Hepatocyte (in vitro differentiated cells): ENCODE measurements at regions not wholly inside any gene's neighbourhood (a gene's known extent, or its start where the extent isn't known, plus 50 kb on each side); places are given as distances from the start of the nearest gene placed in this dataset.

Experiments used
- EZH2 ChIP-seq: fragments of 200-600 bp; sonication (generic); IDR thresholded peaks from 2 replicates; pipeline ENCODE4 v1.6.1; 2016; ENCODE audit warnings: antibody characterized with exemption, mild to moderate bottlenecking, borderline replicate concordance
- EZH2phosphoT487 ChIP-seq: fragments of 200-600 bp; sonication (generic); IDR thresholded peaks from one replicate; pipeline ENCODE4 v1.6.1; 2018; ENCODE audit warnings: antibody characterized with exemption, mild to moderate bottlenecking, low read depth, moderate library complexity; ENCODE audit not compliant: unreplicated experiment, severe bottlenecking
- TF ChIP-seq, protein P1 (sequence below): fragments of 200-600 bp; sonication (generic); IDR thresholded peaks from 2 replicates; pipeline ENCODE4 v1.5.1; 2016; ENCODE audit warnings: antibody characterized with exemption, mild to moderate bottlenecking; ENCODE audit not compliant: poor library complexity

DNA sequence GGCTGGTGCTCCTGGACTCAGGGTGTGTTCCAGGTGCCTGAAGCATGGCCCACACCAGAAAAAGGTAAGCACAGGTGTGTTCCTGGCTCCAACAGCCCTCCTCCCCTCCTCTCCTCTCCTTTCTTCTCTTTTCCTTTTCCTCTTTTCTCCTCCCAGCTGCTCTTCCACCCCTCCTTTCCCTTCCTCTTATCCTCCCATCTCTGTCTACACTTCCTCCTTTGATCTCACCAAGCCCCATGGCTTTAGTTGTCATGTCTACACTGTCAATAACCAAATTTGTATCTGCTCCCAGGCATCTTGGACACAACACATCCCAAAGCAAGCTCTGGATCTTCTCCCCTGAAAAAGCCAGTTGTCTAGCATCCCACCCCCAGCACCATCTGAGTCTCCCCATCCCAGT lies 56.7 kb upstream of the LAPTM5 start:
- TF ChIP-seq EZH2, result no peak
- TF ChIP-seq, protein P1, sequence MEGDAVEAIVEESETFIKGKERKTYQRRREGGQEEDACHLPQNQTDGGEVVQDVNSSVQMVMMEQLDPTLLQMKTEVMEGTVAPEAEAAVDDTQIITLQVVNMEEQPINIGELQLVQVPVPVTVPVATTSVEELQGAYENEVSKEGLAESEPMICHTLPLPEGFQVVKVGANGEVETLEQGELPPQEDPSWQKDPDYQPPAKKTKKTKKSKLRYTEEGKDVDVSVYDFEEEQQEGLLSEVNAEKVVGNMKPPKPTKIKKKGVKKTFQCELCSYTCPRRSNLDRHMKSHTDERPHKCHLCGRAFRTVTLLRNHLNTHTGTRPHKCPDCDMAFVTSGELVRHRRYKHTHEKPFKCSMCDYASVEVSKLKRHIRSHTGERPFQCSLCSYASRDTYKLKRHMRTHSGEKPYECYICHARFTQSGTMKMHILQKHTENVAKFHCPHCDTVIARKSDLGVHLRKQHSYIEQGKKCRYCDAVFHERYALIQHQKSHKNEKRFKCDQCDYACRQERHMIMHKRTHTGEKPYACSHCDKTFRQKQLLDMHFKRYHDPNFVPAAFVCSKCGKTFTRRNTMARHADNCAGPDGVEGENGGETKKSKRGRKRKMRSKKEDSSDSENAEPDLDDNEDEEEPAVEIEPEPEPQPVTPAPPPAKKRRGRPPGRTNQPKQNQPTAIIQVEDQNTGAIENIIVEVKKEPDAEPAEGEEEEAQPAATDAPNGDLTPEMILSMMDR, result no peak
- no peak for TF ChIP-seq EZH2phosphoT487
